Neural cell (in vitro differentiated cells): ENCODE measurements at regions not wholly inside any gene's neighbourhood (a gene's known extent, or its start where the extent isn't known, plus 50 kb on each side); places are given as distances from the start of the nearest gene placed in this dataset.

Source experiments
- EZH2 ChIP-seq: fragments of 200-600, 300-800 bp; shearing (Covaris generic), sonication (generic); IDR thresholded peaks from 2 replicates; pipeline ENCODE4 v1.6.1; 2014; ENCODE audit warnings: antibody characterized with exemption, low read length, borderline replicate concordance, mild to moderate bottlenecking; ENCODE audit not compliant: insufficient read depth, poor library complexity, severe bottlenecking
- POLR2AphosphoS5 ChIP-seq: IDR thresholded peaks from 2 replicates; pipeline ENCODE4 v1.6.1; 2012
- RAD21 ChIP-seq: fragments of 450-650 bp; conservative IDR thresholded peaks from 2 replicates; pipeline ENCODE4 v1.6.1; 2014; ENCODE audit warnings: antibody characterized with exemption, mild to moderate bottlenecking, moderate library complexity
- SMC3 ChIP-seq: fragments of 450-650 bp; conservative IDR thresholded peaks from 2 replicates; pipeline ENCODE4 v1.6.1; 2014; ENCODE audit warnings: antibody characterized with exemption, mild to moderate bottlenecking, moderate library complexity; ENCODE audit not compliant: poor library complexity
- TAF1 ChIP-seq: IDR thresholded peaks from 2 replicates; pipeline ENCODE4 v1.6.1; 2012; ENCODE audit warnings: low read depth
- TF ChIP-seq, protein P1 (sequence below): fragments of 450-650 bp; IDR thresholded peaks from 2 replicates; pipeline ENCODE4 v1.5.1; 2014; ENCODE audit warnings: antibody characterized with exemption, mild to moderate bottlenecking, moderate library complexity; ENCODE audit not compliant: poor library complexity, severe bottlenecking
- TF ChIP-seq, protein P2 (sequence below): IDR thresholded peaks from 2 replicates; pipeline ENCODE4 v1.6.1; 2012; ENCODE audit warnings: borderline replicate concordance

DNA sequence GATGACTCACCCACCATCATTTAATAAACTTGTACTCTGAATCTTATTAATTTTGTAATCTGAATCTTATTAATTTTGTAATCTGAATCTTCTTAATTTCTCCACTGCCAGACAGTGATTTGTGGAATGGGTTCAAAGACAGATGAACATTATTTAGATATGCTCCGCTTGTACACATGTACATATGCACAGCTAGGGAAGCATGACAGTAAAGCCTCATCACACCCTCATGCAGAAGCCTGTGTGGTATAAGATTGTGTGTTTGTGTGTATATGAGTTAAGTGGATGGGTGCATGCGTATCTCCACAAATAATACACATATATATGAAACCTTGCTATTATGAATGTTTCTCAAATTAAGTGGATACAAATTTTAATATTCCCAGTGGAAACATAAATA, 318.5 kb upstream of the SFRP2 start:
- TF ChIP-seq, protein P1, sequence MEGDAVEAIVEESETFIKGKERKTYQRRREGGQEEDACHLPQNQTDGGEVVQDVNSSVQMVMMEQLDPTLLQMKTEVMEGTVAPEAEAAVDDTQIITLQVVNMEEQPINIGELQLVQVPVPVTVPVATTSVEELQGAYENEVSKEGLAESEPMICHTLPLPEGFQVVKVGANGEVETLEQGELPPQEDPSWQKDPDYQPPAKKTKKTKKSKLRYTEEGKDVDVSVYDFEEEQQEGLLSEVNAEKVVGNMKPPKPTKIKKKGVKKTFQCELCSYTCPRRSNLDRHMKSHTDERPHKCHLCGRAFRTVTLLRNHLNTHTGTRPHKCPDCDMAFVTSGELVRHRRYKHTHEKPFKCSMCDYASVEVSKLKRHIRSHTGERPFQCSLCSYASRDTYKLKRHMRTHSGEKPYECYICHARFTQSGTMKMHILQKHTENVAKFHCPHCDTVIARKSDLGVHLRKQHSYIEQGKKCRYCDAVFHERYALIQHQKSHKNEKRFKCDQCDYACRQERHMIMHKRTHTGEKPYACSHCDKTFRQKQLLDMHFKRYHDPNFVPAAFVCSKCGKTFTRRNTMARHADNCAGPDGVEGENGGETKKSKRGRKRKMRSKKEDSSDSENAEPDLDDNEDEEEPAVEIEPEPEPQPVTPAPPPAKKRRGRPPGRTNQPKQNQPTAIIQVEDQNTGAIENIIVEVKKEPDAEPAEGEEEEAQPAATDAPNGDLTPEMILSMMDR, result no peak
- no peak for TF ChIP-seq TAF1
- TF ChIP-seq, protein P2, sequence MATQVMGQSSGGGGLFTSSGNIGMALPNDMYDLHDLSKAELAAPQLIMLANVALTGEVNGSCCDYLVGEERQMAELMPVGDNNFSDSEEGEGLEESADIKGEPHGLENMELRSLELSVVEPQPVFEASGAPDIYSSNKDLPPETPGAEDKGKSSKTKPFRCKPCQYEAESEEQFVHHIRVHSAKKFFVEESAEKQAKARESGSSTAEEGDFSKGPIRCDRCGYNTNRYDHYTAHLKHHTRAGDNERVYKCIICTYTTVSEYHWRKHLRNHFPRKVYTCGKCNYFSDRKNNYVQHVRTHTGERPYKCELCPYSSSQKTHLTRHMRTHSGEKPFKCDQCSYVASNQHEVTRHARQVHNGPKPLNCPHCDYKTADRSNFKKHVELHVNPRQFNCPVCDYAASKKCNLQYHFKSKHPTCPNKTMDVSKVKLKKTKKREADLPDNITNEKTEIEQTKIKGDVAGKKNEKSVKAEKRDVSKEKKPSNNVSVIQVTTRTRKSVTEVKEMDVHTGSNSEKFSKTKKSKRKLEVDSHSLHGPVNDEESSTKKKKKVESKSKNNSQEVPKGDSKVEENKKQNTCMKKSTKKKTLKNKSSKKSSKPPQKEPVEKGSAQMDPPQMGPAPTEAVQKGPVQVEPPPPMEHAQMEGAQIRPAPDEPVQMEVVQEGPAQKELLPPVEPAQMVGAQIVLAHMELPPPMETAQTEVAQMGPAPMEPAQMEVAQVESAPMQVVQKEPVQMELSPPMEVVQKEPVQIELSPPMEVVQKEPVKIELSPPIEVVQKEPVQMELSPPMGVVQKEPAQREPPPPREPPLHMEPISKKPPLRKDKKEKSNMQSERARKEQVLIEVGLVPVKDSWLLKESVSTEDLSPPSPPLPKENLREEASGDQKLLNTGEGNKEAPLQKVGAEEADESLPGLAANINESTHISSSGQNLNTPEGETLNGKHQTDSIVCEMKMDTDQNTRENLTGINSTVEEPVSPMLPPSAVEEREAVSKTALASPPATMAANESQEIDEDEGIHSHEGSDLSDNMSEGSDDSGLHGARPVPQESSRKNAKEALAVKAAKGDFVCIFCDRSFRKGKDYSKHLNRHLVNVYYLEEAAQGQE, result no peak
- no peak for TF ChIP-seq EZH2
- no peak for TF ChIP-seq POLR2AphosphoS5
- TF ChIP-seq RAD21, result no peak
- no peak for TF ChIP-seq SMC3
